A549 (cell line): ENCODE measurements at regions not wholly inside any gene's neighbourhood (a gene's known extent, or its start where the extent isn't known, plus 50 kb on each side); places are given as distances from the start of the nearest gene placed in this dataset.

Source experiments
- ATAC-seq, 2 experiments: fragments of 200-7000 bp in 1 of 2; fragments of >200 bp in 1 of 2; cut with Nextera tagmentation in 1 of 2; cut with Tn5 transposase in 1 of 2; 3 replicates each; pipeline versions ENCODE4 v1.8.0 to v1.9.1; 2018 to 2020; ENCODE audit warnings: mild to moderate bottlenecking in 1 of 2, moderate library complexity in 1 of 2
- CTCF ChIA-PET: fragments of 300-600 bp; sonication (Branson Sonifier 250); formaldehyde crosslinking; extraction: SDS; loops from one replicate; lab custom pipeline; 2021; ENCODE audit warnings: antibody characterized with exemption, inconsistent platforms; lab: Yijun Ruan, JAX
- POLR2A ChIA-PET: fragments of 350-600 bp; formaldehyde crosslinking; extraction: SDS; loops from one replicate; lab custom pipeline; 2021; ENCODE audit warnings: antibody characterized with exemption, inconsistent platforms; lab: Yijun Ruan, JAX
- DNase-seq, 2 experiments: peaks; one replicate each; pipeline versions ENCODE4 v3.0.0 to v3.0.0-alpha.2; 2011 to 2016; ENCODE audit warnings: low read depth in 1 of 2, low spot score in 1 of 2
- FAIRE-seq: peaks from 2 replicates; lab custom pipeline; 2011; peaks lifted over from hg19 to GRCh38; lab: Jason Lieb, UNC
- H3K27ac ChIP-seq, 2 experiments: fragments of >200 bp; sonication (Bioruptor Twin); formaldehyde crosslinking; 3 replicates each; pipeline ENCODE4 v1.5.1; 2016 to 2017
- H3K4me1 ChIP-seq: fragments of >200 bp; sonication (Bioruptor Twin); formaldehyde crosslinking; 3 replicates; pipeline ENCODE4 v1.6.1; 2016
- H3K4me2 ChIP-seq: fragments of >200 bp; sonication (Bioruptor Twin); formaldehyde crosslinking; 3 replicates; pipeline ENCODE4 v1.6.1; 2016
- H3K4me3 ChIP-seq: fragments of >200 bp; sonication (Bioruptor Twin); formaldehyde crosslinking; 3 replicates; pipeline ENCODE4 v1.5.1; 2016
- H3K9me3 ChIP-seq: fragments of >200 bp; sonication (Bioruptor Twin); formaldehyde crosslinking; 3 replicates; pipeline ENCODE4 v1.6.1; 2016
- BHLHE40 ChIP-seq: IDR thresholded peaks from 2 replicates; pipeline ENCODE4 v1.6.1; 2012; ENCODE audit warnings: low read depth, low read length, inconsistent platforms
- CEBPB ChIP-seq, 2 experiments: fragments of >200 bp in 1 of 2; sonication (Bioruptor Twin) in 1 of 2; formaldehyde crosslinking in 1 of 2; IDR thresholded peaks; 2 replicates each; pipeline ENCODE4 v1.6.1; 2012 to 2016
- CHD2 ChIP-seq: fragments of 150-350 bp; IDR thresholded peaks from 2 replicates; pipeline ENCODE4 v1.6.1; 2014; ENCODE audit warnings: low read length; ENCODE audit not compliant: partially characterized antibody
- ESRRA ChIP-seq: fragments of 150-350 bp; IDR thresholded peaks from 2 replicates; pipeline ENCODE4 v1.6.1; 2014; ENCODE audit warnings: mild to moderate bottlenecking, low read length, borderline replicate concordance
- FOSL2 ChIP-seq, 2 experiments: fragments of 450-650 bp in 1 of 2; fragments of >200 bp in 1 of 2; sonication (Bioruptor Twin) in 1 of 2; formaldehyde crosslinking; IDR thresholded peaks; 2 replicates each; pipeline versions ENCODE4 v1.5.0 to v1.6.1; 2016 to 2020; ENCODE audit warnings: mild to moderate bottlenecking in 1 of 2, moderate library complexity in 1 of 2
- HEYL ChIP-seq: fragments of 250-450 bp; sonication (Bioruptor Pico); IDR thresholded peaks from 2 replicates; pipeline ENCODE4 v1.8.0; 2021; ENCODE audit warnings: mild to moderate bottlenecking, moderate library complexity
- HOXB13 ChIP-seq: fragments of 250-450 bp; sonication (Bioruptor Pico); IDR thresholded peaks from 2 replicates; pipeline ENCODE4 v1.5.0; 2020; ENCODE audit warnings: low read depth, mild to moderate bottlenecking, moderate library complexity
- JUNB ChIP-seq: fragments of >200 bp; sonication (Bioruptor Twin); formaldehyde crosslinking; IDR thresholded peaks from 2 replicates; pipeline ENCODE4 v1.6.1; 2016
- MYC ChIP-seq: IDR thresholded peaks from 2 replicates; pipeline ENCODE4 v1.6.1; 2012; ENCODE audit warnings: mild to moderate bottlenecking, inconsistent platforms, low read length, improper control_type of control experiment, borderline replicate concordance
- NPAS2 ChIP-seq: fragments of 250-450 bp; sonication (Bioruptor Pico); IDR thresholded peaks from 2 replicates; pipeline ENCODE4 v1.8.0; 2022; ENCODE audit warnings: mild to moderate bottlenecking, moderate library complexity, borderline replicate concordance
- POLR2A ChIP-seq: IDR thresholded peaks from 2 replicates; pipeline ENCODE4 v1.6.1; 2012; ENCODE audit warnings: mild to moderate bottlenecking, low read length
- POLR2AphosphoS2 ChIP-seq: conservative IDR thresholded peaks from 2 replicates; pipeline ENCODE4 v1.6.1; 2012; ENCODE audit warnings: low read length, improper control_type of control experiment, inconsistent platforms
- RFX5 ChIP-seq: fragments of 450-650 bp; IDR thresholded peaks from 2 replicates; pipeline ENCODE4 v1.7.1; 2014; ENCODE audit warnings: antibody characterized with exemption, mild to moderate bottlenecking, moderate library complexity
- TFCP2L1 ChIP-seq: fragments of 250-450 bp; sonication (Bioruptor Pico); IDR thresholded peaks from 2 replicates; pipeline ENCODE4 v1.5.0; 2021; ENCODE audit warnings: mild to moderate bottlenecking
- ZFP36 ChIP-seq: fragments of 450-650 bp; IDR thresholded peaks from 2 replicates; pipeline ENCODE4 v1.6.1; 2014; ENCODE audit warnings: borderline replicate concordance; ENCODE audit not compliant: partially characterized antibody
- ZNF302 ChIP-seq: fragments of 250-450 bp; sonication (Bioruptor Pico); IDR thresholded peaks from 2 replicates; pipeline ENCODE4 v1.9.0; 2021; ENCODE audit warnings: inconsistent platforms, mild to moderate bottlenecking, moderate library complexity
- WGBS: methylation state at CpG from one replicate; pipeline ENCODE4 v1.1.6; 2017; ENCODE audit errors: missing lambda C conversion rate; 5-methylcytosine and 5-hydroxymethylcytosine counted together
- TF ChIP-seq, protein P1 (sequence below): fragments of 200-600 bp; sonication (generic); IDR thresholded peaks from 2 replicates; pipeline ENCODE4 v1.6.1; 2016; ENCODE audit warnings: antibody characterized with exemption, mild to moderate bottlenecking, moderate library complexity
- TF ChIP-seq, protein P2 (sequence below): fragments of >200 bp; sonication (Bioruptor Twin); formaldehyde crosslinking; IDR thresholded peaks from 2 replicates; pipeline ENCODE4 v1.6.1; 2016
- TF ChIP-seq, protein P3 (sequence below): IDR thresholded peaks from 2 replicates; pipeline ENCODE4 v1.6.1; 2012
- TF ChIP-seq, protein P4 (sequence below): fragments of >200 bp; sonication (Bioruptor Twin); formaldehyde crosslinking; IDR thresholded peaks from 3 replicates; pipeline ENCODE4 v1.5.1; 2016
- TF ChIP-seq, protein P5 (sequence below): IDR thresholded peaks from 2 replicates; pipeline ENCODE4 v1.6.1; 2012; ENCODE audit warnings: low read depth, borderline replicate concordance

DNA sequence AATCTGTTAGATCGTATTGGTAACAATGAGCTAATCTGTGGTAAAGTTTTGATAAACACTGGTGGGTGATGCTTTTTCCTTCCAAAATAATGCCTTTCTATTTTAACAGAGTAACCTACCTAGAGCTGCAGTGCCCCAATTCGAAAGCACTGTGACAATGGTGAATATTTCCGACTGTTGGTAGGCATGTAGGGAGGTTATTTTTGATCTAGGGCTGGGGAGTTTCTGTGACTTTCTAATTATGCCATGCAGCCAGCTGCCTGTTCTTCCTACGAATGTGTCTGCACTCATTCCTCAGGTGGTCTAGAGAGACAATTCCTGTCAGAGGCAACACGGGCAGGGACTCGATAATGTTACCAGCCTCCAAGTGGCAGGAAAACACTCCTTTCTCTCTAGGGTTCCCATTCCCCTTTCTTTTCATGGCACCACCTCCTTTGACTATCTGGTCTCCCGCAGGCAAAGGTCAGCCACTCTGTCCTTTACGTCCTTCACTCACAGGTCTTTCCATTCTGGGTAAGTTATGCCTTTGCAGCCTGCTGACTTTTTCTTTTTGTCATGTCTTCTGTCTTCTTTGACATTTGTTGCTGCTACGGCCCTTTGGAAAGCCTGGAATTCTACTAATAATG, 167.2 kb upstream of the MGAT5 start:
- Histone ChIP-seq H3K27ac (no peak overlapping the region), H3K4me2 (no peak overlapping the region), H3K4me3 (no peak overlapping the region), H3K9me3 (no peaks in the 10 kb centered on the region), H3K4me1 (no peaks in the 10 kb centered on the region)
- DNase-seq (no peak), ATAC-seq (no peak), FAIRE-seq (no peak)
- POLR2A ChIA-PET: no interaction called here
- 71% methylated on average over 9 of the region's 9 CpGs for WGBS
- TF ChIP-seq CHD2 (no peak), CEBPB (IDR thresholded peaks at IDR 0.05) (no peak), JUNB (no peak), POLR2AphosphoS2 (no peak), ZNF302 (CRISPR knock-in tag) (no peak), HOXB13 (CRISPR knock-in tag) (no peak)
- TF ChIP-seq, protein P1, sequence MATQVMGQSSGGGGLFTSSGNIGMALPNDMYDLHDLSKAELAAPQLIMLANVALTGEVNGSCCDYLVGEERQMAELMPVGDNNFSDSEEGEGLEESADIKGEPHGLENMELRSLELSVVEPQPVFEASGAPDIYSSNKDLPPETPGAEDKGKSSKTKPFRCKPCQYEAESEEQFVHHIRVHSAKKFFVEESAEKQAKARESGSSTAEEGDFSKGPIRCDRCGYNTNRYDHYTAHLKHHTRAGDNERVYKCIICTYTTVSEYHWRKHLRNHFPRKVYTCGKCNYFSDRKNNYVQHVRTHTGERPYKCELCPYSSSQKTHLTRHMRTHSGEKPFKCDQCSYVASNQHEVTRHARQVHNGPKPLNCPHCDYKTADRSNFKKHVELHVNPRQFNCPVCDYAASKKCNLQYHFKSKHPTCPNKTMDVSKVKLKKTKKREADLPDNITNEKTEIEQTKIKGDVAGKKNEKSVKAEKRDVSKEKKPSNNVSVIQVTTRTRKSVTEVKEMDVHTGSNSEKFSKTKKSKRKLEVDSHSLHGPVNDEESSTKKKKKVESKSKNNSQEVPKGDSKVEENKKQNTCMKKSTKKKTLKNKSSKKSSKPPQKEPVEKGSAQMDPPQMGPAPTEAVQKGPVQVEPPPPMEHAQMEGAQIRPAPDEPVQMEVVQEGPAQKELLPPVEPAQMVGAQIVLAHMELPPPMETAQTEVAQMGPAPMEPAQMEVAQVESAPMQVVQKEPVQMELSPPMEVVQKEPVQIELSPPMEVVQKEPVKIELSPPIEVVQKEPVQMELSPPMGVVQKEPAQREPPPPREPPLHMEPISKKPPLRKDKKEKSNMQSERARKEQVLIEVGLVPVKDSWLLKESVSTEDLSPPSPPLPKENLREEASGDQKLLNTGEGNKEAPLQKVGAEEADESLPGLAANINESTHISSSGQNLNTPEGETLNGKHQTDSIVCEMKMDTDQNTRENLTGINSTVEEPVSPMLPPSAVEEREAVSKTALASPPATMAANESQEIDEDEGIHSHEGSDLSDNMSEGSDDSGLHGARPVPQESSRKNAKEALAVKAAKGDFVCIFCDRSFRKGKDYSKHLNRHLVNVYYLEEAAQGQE: no peak
- TF ChIP-seq, protein P2, sequence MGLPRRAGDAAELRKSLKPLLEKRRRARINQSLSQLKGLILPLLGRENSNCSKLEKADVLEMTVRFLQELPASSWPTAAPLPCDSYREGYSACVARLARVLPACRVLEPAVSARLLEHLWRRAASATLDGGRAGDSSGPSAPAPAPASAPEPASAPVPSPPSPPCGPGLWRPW: no peak
- TF ChIP-seq, protein P3, sequence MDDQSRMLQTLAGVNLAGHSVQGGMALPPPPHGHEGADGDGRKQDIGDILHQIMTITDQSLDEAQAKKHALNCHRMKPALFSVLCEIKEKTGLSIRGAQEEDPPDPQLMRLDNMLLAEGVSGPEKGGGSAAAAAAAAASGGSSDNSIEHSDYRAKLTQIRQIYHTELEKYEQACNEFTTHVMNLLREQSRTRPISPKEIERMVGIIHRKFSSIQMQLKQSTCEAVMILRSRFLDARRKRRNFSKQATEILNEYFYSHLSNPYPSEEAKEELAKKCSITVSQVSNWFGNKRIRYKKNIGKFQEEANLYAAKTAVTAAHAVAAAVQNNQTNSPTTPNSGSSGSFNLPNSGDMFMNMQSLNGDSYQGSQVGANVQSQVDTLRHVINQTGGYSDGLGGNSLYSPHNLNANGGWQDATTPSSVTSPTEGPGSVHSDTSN: no peak
- TF ChIP-seq, protein P4, sequence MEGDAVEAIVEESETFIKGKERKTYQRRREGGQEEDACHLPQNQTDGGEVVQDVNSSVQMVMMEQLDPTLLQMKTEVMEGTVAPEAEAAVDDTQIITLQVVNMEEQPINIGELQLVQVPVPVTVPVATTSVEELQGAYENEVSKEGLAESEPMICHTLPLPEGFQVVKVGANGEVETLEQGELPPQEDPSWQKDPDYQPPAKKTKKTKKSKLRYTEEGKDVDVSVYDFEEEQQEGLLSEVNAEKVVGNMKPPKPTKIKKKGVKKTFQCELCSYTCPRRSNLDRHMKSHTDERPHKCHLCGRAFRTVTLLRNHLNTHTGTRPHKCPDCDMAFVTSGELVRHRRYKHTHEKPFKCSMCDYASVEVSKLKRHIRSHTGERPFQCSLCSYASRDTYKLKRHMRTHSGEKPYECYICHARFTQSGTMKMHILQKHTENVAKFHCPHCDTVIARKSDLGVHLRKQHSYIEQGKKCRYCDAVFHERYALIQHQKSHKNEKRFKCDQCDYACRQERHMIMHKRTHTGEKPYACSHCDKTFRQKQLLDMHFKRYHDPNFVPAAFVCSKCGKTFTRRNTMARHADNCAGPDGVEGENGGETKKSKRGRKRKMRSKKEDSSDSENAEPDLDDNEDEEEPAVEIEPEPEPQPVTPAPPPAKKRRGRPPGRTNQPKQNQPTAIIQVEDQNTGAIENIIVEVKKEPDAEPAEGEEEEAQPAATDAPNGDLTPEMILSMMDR: no peak
- CTCF ChIA-PET: interaction anchor here (0.6 kb wide), 1 partner anchor 197 kb away, joined by 3 read pairs; no protein-coding TSS in a partner anchor

DNA sequence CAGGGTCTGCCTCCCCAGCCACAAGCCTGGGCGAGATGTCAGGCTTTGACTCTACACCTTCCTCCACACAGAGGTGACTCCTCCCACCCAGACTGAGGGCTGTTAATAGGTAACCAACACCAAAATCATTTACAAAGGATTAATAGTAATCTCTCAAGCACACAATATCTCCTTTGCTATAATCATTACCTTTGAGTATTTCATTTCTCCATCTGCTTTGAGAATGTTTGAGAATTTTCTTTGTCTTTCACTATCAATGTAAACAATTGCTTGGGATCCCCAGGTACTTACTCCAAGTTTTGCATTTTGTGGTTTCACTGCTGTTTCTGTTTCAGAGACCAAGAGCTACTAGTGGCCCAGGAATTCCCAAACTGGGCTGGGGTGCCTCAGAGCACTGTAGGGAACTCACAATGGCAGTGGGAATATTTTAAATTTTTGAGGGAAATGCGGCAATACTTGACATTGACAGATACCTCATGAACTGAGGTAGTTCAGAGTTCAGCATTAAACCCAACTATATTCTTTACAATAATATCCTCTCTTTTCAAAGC, 166.4 kb upstream of the MGAT5 start:
- no peak overlapping the region for H3K27ac ChIP-seq
- FAIRE-seq (no peak), DNase-seq (no peak), ATAC-seq (peak in 1 of 2 experiments; percentile 44; a peak in 1 of 6 replicates)
- H3K4me1 ChIP-seq: peaks cover under 1% of the 10 kb centered on the region; the same call in 1 of the 3 replicates
- POLR2A ChIA-PET: no interaction called here
- CTCF ChIA-PET: no interaction called here
- 56% methylated on average over 2 of the region's 2 CpGs for WGBS
- no peak overlapping the region for H3K4me2 ChIP-seq
- H3K9me3 ChIP-seq: no peaks in the 10 kb centered on the region
- no peak overlapping the region for H3K4me3 ChIP-seq
- TF ChIP-seq BHLHE40: no peak
- TF ChIP-seq ZFP36: no peak
- TF ChIP-seq TFCP2L1 (CRISPR knock-in tag): no peak
- TF ChIP-seq, protein P5, sequence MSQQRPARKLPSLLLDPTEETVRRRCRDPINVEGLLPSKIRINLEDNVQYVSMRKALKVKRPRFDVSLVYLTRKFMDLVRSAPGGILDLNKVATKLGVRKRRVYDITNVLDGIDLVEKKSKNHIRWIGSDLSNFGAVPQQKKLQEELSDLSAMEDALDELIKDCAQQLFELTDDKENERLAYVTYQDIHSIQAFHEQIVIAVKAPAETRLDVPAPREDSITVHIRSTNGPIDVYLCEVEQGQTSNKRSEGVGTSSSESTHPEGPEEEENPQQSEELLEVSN: no peak
- TF ChIP-seq MYC: no peak
- no peak for TF ChIP-seq FOSL2 (IDR thresholded peaks at IDR 0.05)
- TF ChIP-seq FOSL2 (CRISPR knock-in tag; IDR thresholded peaks at IDR 0.05): no peak
- TF ChIP-seq ESRRA: no peak
- no peak for TF ChIP-seq POLR2A
- TF ChIP-seq, protein P1: no peak
- no peak for TF ChIP-seq CHD2
- TF ChIP-seq NPAS2 (CRISPR knock-in tag): no peak
- TF ChIP-seq, protein P4: no peak
- no peak for TF ChIP-seq ZNF302 (CRISPR knock-in tag)
- TF ChIP-seq HEYL (CRISPR knock-in tag): no peak
- TF ChIP-seq RFX5: no peak
